ENCODE measurements at regions not wholly inside any gene's neighbourhood (a gene's known extent, or its start where the extent isn't known, plus 50 kb on each side); places are given as distances from the start of the nearest gene placed in this dataset.

- Histone ChIP-seq H3K9me3 (ENCODE audit: low read depth, low read length) (no peaks in the 10 kb centered on the region), H3K4me3 (no peak overlapping the region), H3K27ac (no peak overlapping the region), H3K36me3 (ENCODE audit: insufficient read depth, low read length) (no peaks in the 10 kb centered on the region; the same call in 1 of the 2 replicates), H3K9ac (ENCODE audit: insufficient read length) (no peak overlapping the region)
- no peak for DNase-seq (ENCODE audit: low read depth, low spot score)
- TF ChIP-seq POLR2AphosphoS5 (IDR thresholded peaks at IDR 0.05; ENCODE audit: borderline replicate concordance, low read depth, low read length) = no peak
- TF ChIP-seq EZH2 (IDR thresholded peaks at IDR 0.05) = no peak
- TF ChIP-seq FOXP2 (optimal IDR thresholded peaks at IDR 0.05; ENCODE audit: control extremely low read depth, extremely low read length, insufficient read depth) = no peak
These were observed 51.8 kb upstream of the SLC16A1 start for GRCh38 chr1:113007706-113008364.

- no peak for DNase-seq (ENCODE audit: low read depth, low spot score)
- no peak overlapping the region for H3K27ac ChIP-seq
- no peaks in the 10 kb centered on the region for H3K9me3 ChIP-seq (ENCODE audit: low read depth, low read length)
- no peaks in the 10 kb centered on the region; the same call in 1 of the 2 replicates for H3K36me3 ChIP-seq (ENCODE audit: insufficient read depth, low read length)
- no peak overlapping the region for H3K4me3 ChIP-seq
- TF ChIP-seq POLR2AphosphoS5 (IDR thresholded peaks at IDR 0.05; ENCODE audit: borderline replicate concordance, low read depth, low read length) (no peak), EZH2 (IDR thresholded peaks at IDR 0.05) (no peak), FOXP2 (optimal IDR thresholded peaks at IDR 0.05; ENCODE audit: control extremely low read depth, extremely low read length, insufficient read depth) (no peak)
- no peak overlapping the region for H3K9ac ChIP-seq (ENCODE audit: insufficient read length)
These were observed 52.3 kb upstream of the SLC16A1 start for GRCh38 chr1:113008365-113008714.

- DNase-seq (ENCODE audit: low read depth, low spot score) = no peak
- TF ChIP-seq EZH2 (IDR thresholded peaks at IDR 0.05) (no peak), FOXP2 (optimal IDR thresholded peaks at IDR 0.05; ENCODE audit: control extremely low read depth, extremely low read length, insufficient read depth) (no peak), POLR2AphosphoS5 (IDR thresholded peaks at IDR 0.05; ENCODE audit: borderline replicate concordance, low read depth, low read length) (no peak)
- no peak overlapping the region for H3K27ac ChIP-seq
These were observed 56.2 kb upstream of the SLC16A1 start for GRCh38 chr1:113012149-113012548.

GRCh38 chr1:113013823-113014222 lies 57.8 kb upstream of the SLC16A1 start:
- Histone ChIP-seq H3K4me3 (no peak overlapping the region), H3K27ac (no peak overlapping the region), H3K9ac (ENCODE audit: insufficient read length) (no peak overlapping the region), H3K36me3 (ENCODE audit: insufficient read depth, low read length) (no peaks in the 10 kb centered on the region; the same call in 1 of the 2 replicates), H3K9me3 (ENCODE audit: low read depth, low read length) (no peaks in the 10 kb centered on the region)
- TF ChIP-seq FOXP2 (optimal IDR thresholded peaks at IDR 0.05; ENCODE audit: control extremely low read depth, extremely low read length, insufficient read depth) (no peak), POLR2AphosphoS5 (IDR thresholded peaks at IDR 0.05; ENCODE audit: borderline replicate concordance, low read depth, low read length) (no peak), EZH2 (IDR thresholded peaks at IDR 0.05) (no peak)
- no peak for DNase-seq (ENCODE audit: low read depth, low spot score)

More at GRCh38 chr1:113012149-113012548, 56.2 kb upstream of the SLC16A1 start:
- Histone ChIP-seq H3K9me3 (ENCODE audit: low read depth, low read length) (no peaks in the 10 kb centered on the region), H3K4me3 (no peak overlapping the region), H3K36me3 (ENCODE audit: insufficient read depth, low read length) (no peaks in the 10 kb centered on the region; the same call in 1 of the 2 replicates), H3K9ac (ENCODE audit: insufficient read length) (no peak overlapping the region)

DNA sequence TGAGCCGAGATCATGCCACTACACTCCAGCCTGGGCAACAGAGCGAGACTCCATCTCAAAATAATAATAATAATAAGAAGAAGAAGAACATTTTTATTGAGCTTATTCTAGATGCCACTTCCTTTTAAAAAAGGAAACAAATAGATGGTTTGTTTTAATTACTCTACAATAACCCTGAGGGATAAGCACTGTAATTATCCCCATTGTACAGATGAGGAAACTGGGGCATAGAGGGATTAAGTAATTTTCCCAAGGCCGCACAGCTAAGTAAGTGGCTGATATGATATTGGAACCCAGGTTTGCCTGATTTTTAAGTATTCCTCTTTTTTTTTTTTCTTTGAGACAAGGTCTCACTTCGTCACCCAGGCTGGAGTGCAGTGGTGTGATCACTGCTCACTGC lies 58.5 kb upstream of the LRIG2 start:
- Histone ChIP-seq H3K36me3 (ENCODE audit: insufficient read depth, low read length) (no peaks in the 10 kb centered on the region; the same call in 1 of the 2 replicates), H3K9ac (ENCODE audit: insufficient read length) (no peak overlapping the region), H3K4me3 (no peak overlapping the region), H3K27ac (no peak overlapping the region), H3K9me3 (ENCODE audit: low read depth, low read length) (no peaks in the 10 kb centered on the region)
- DNase-seq (ENCODE audit: low read depth, low spot score) = no peak
- TF ChIP-seq POLR2AphosphoS5 (IDR thresholded peaks at IDR 0.05; ENCODE audit: borderline replicate concordance, low read depth, low read length) (no peak), FOXP2 (optimal IDR thresholded peaks at IDR 0.05; ENCODE audit: control extremely low read depth, extremely low read length, insufficient read depth) (no peak), EZH2 (IDR thresholded peaks at IDR 0.05) (no peak)

DNA sequence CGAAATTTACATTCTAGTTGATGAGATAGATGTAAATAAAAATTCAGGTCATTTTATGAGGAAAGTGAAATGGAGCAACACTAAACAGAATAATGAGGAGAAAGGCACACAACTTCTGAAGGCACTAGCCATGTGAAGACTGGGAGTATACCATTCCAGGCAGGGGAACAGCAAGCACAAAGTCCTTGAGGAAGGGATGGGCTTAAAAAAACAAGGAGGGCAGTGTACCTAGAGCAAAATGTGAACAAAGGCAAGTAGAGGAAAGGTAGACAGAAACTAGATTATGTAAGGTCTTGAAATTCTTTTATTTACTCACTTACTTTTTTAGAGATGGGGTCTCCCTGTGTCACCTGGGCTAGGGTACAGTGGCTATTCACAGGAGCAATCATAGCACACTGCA lies 54.1 kb upstream of the LRIG2 start:
- no peak overlapping the region for H3K9ac ChIP-seq (ENCODE audit: insufficient read length)
- TF ChIP-seq EZH2 (IDR thresholded peaks at IDR 0.05) (no peak), FOXP2 (optimal IDR thresholded peaks at IDR 0.05; ENCODE audit: control extremely low read depth, extremely low read length, insufficient read depth) (no peak), POLR2AphosphoS5 (IDR thresholded peaks at IDR 0.05; ENCODE audit: borderline replicate concordance, low read depth, low read length) (no peak)
- no peak for DNase-seq (ENCODE audit: low read depth, low spot score)
- H3K4me3 ChIP-seq = no peak overlapping the region
- H3K27ac ChIP-seq = no peak overlapping the region
- no peaks in the 10 kb centered on the region for H3K36me3 ChIP-seq (ENCODE audit: insufficient read depth, low read length)
- H3K9me3 ChIP-seq (ENCODE audit: low read depth, low read length) = no peaks in the 10 kb centered on the region

DNA sequence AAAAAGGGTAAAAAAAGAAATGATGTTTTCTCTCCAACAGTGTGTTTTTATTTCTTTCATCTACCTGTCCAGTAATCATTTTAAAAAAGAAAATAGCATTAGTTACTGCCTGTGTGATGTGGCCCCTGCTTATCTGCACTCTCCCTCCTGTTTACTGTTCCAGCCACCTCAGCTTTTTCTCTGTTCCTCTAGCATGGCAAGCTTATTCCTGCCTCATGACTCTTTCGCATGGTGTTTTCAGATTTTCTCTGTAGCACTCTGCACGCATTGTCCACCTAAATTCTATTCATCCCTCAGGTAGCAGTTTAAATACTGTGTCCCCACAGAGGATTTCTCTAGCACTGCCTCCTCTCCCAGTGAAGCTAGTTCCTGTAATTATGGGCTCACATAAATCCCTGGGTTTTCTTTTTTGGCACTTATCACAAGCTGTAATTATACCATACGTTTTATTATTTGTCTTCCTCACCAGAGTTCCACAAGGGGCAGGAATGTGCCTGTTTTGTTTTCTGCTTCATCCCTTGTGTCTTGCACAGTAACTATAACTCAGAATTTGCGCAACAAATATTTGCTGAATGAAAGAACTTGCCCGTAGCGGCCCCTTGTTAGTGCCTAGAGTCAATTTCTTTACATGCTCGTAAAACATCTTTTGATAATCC lies 51.4 kb upstream of the LRIG2 start:
- 0 out of 2 replicates have a peak overlapping the region, but pooled peaks have one; percentile 22 for H3K4me3 ChIP-seq
- no peaks in the 10 kb centered on the region for H3K9me3 ChIP-seq (ENCODE audit: low read depth, low read length)
- H3K36me3 ChIP-seq (ENCODE audit: insufficient read depth, low read length) = no peaks in the 10 kb centered on the region
- peak; percentile 34 for DNase-seq (ENCODE audit: low read depth, low spot score)
- TF ChIP-seq FOXP2 (optimal IDR thresholded peaks at IDR 0.05; ENCODE audit: control extremely low read depth, extremely low read length, insufficient read depth) = no peak
- no peak for TF ChIP-seq POLR2AphosphoS5 (IDR thresholded peaks at IDR 0.05; ENCODE audit: borderline replicate concordance, low read depth, low read length)
- no peak for TF ChIP-seq EZH2 (IDR thresholded peaks at IDR 0.05)
- no peak overlapping the region for H3K9ac ChIP-seq (ENCODE audit: insufficient read length)
- peak overlapping the region; percentile 71; the same call in 1 of the 2 replicates for H3K27ac ChIP-seq
